Prostate gland (tissue), 2 donors: ENCODE measurements at regions not wholly inside any gene's neighbourhood (a gene's known extent, or its start where the extent isn't known, plus 50 kb on each side); places are given as distances from the start of the nearest gene placed in this dataset.

Source experiments
- DNase-seq: peaks from one replicate; pipeline ENCODE4 v3.0.0-alpha.2; 2019; ENCODE audit warnings: low spot score
- H3K27ac ChIP-seq, 2 donors: fragments of 200-600 bp; sonication (generic); 2 replicates each; pipeline ENCODE4 v1.5.1; 2017 to 2019
- H3K27me3 ChIP-seq: fragments of 200-600 bp; sonication (generic); replicated peaks from 2 replicates; pipeline ENCODE4 v1.5.1; 2019; ENCODE audit not compliant: insufficient read depth
- H3K36me3 ChIP-seq, 2 donors: fragments of 200-600 bp; sonication (generic); 1 replicate in 1 of 2; 2 replicates in 1 of 2; pipeline versions ENCODE4 v1.5.1 to v1.8.1; 2017 to 2019
- H3K4me1 ChIP-seq: fragments of 200-600 bp; sonication (generic); replicated peaks from 2 replicates; pipeline ENCODE4 v1.5.1; 2019
- H3K4me3 ChIP-seq, 2 donors: fragments of 200-600 bp; sonication (generic); 2 replicates each; pipeline ENCODE4 v1.5.1; 2017 to 2019
- H3K9me3 ChIP-seq: fragments of 200-600 bp; sonication (generic); 2 replicates; pipeline ENCODE4 v1.5.1; 2017
- CTCF ChIP-seq, 4 experiments: fragments of 200-600 bp in 2 of 4; fragments of 450-650 bp in 2 of 4; sonication (generic) in 2 of 4; IDR thresholded peaks; 1 replicate in 3 of 4; 2 replicates in 1 of 4; pipeline ENCODE4 v1.5.1; 2016 to 2019; ENCODE audit warnings: antibody characterized with exemption in 4 of 4, mild to moderate bottlenecking in 2 of 4, moderate library complexity in 2 of 4
- POLR2A ChIP-seq: fragments of 450-650 bp; IDR thresholded peaks from one replicate; pipeline ENCODE4 v1.6.1; 2016; ENCODE audit warnings: antibody characterized with exemption, mild to moderate bottlenecking
- POLR2AphosphoS5 ChIP-seq: sonication (generic); formaldehyde crosslinking; IDR thresholded peaks from one replicate; pipeline ENCODE4 v1.6.1; 2017; ENCODE audit warnings: antibody characterized with exemption
- WGBS: methylation state at CpG from one replicate; pipeline ENCODE4 v1.1.5; 2018; 5-methylcytosine and 5-hydroxymethylcytosine counted together
- intact Hi-C: fragments of 100-400 bp; cut with DNase I; formaldehyde crosslinking; loops from one replicate; pipeline ENCODE4 v1.14.2; 2022

GRCh38 chr6:26300359-26300758, 64.6 kb upstream of the BTN3A2 start:
- Histone ChIP-seq H3K4me3 (no peak overlapping the region), H3K27ac (no peak overlapping the region), H3K27me3 (peaks cover 3% of the 10 kb centered on the region), H3K4me1 (no peaks in the 10 kb centered on the region), H3K36me3 (no peaks in the 10 kb centered on the region), H3K9me3 (no peaks in the 10 kb centered on the region)
- TF ChIP-seq POLR2AphosphoS5, result no peak
- no peak for TF ChIP-seq POLR2A
- TF ChIP-seq CTCF (IDR thresholded peaks at IDR 0.05), result no peak
- DNase-seq, result no peak
- intact Hi-C loops, result no loop called here

- Histone ChIP-seq H3K4me3 (no peak overlapping the region), H3K4me1 (no peaks in the 10 kb centered on the region), H3K27ac (no peak overlapping the region), H3K27me3 (peaks cover 3% of the 10 kb centered on the region), H3K36me3 (no peaks in the 10 kb centered on the region), H3K9me3 (no peaks in the 10 kb centered on the region)
- DNase-seq, result no peak
- intact Hi-C loops, result no loop called here
- TF ChIP-seq POLR2AphosphoS5 (no peak), CTCF (IDR thresholded peaks at IDR 0.05) (no peak), POLR2A (no peak)
Measured at GRCh38 chr6:26300828-26301227, 64.2 kb upstream of the BTN3A2 start.

- TF ChIP-seq POLR2AphosphoS5 (no peak), POLR2A (no peak), CTCF (IDR thresholded peaks at IDR 0.05) (no peak)
- Histone ChIP-seq H3K4me1 (no peaks in the 10 kb centered on the region), H3K27ac (no peak overlapping the region)
Measured at GRCh38 chr6:26301638-26302037, 63.4 kb upstream of the BTN3A2 start.

GRCh38 chr6:26302941-26303559, 61.9 kb upstream of the BTN3A2 start:
- no peak overlapping the region for H3K4me3 ChIP-seq
- DNase-seq, result no peak
- H3K4me1 ChIP-seq, result no peaks in the 10 kb centered on the region
- no peaks in the 10 kb centered on the region for H3K36me3 ChIP-seq
- peaks cover 3% of the 10 kb centered on the region for H3K27me3 ChIP-seq
- TF ChIP-seq POLR2A, result no peak
- TF ChIP-seq POLR2AphosphoS5, result no peak
- TF ChIP-seq CTCF (IDR thresholded peaks at IDR 0.05), result no peak
- H3K9me3 ChIP-seq, result no peaks in the 10 kb centered on the region
- WGBS, result 96% methylated on average over 1 of the region's 1 CpG
- intact Hi-C loops, result no loop called here
- no peak overlapping the region for H3K27ac ChIP-seq

More at GRCh38 chr6:26301638-26302037, 63.4 kb upstream of the BTN3A2 start:
- H3K4me3 ChIP-seq, result no peak overlapping the region
- no peaks in the 10 kb centered on the region for H3K36me3 ChIP-seq
- intact Hi-C loops, result no loop called here
- peaks cover 3% of the 10 kb centered on the region for H3K27me3 ChIP-seq
- no peaks in the 10 kb centered on the region for H3K9me3 ChIP-seq
- DNase-seq, result no peak

- no peak for DNase-seq
- no peak overlapping the region for H3K4me3 ChIP-seq
- intact Hi-C loops, result no loop called here
- no peaks in the 10 kb centered on the region for H3K4me1 ChIP-seq
- H3K27ac ChIP-seq, result no peak overlapping the region
- WGBS, result 44% methylated on average over 3 of the region's 3 CpGs
- TF ChIP-seq POLR2A (no peak), CTCF (IDR thresholded peaks at IDR 0.05) (no peak), POLR2AphosphoS5 (no peak)
- peaks cover under 1% of the 10 kb centered on the region for H3K27me3 ChIP-seq
- no peaks in the 10 kb centered on the region for H3K9me3 ChIP-seq
- H3K36me3 ChIP-seq, result no peaks in the 10 kb centered on the region
Measured at GRCh38 chr6:26304213-26304796, 60.7 kb upstream of the BTN3A2 start.
